Iris pigment epithelial cell (primary cell): ENCODE measurements at regions not wholly inside any gene's neighbourhood (a gene's known extent, or its start where the extent isn't known, plus 50 kb on each side); places are given as distances from the start of the nearest gene placed in this dataset.

Experiments
- DNase-seq: peaks from one replicate; pipeline ENCODE4 v3.0.0-alpha.2; 2011; ENCODE audit warnings: low read depth

DNA sequence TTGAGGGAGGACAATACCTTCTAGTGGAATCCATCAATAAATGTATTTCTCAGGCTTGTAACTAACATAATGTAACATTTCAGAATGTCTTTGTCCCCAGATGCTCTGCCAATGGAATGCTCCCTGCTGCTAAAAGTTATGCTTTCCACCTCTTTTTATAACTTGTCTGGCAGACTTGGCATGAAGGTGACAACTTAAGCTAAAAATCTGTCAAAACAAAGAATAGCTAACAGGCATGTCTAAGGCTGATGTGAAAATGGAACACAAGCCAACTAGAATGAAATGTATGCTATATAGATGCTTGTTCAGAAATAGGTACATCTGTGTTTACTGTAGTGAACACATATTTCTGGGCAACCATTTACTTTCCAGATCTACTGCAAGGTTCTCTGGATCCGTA, 467.9 kb downstream of the MRPL39 start:
- no peak for DNase-seq

- peak; percentile 14 for DNase-seq
Measured at GRCh38 chr21:25133939-25134338, 473.3 kb downstream of the MRPL39 start.

DNA sequence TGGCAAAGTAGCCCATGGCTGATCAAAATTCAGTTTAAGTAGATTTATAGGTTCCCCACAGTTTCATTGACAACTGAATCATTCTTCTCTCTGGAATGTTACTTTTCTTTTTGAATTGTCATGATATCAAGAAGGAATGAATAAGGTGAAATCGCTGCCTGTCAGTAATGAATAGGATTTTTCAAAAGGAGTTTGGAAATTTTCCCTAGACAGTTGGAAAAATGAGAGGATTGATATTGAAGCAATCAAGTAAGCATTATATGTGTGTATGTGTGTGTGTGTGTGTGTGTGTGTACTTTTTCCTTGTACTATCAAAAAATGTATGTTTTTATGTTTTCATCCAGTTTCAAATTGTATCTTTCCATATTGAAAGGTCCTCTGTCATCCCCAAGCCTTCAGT, 479.5 kb downstream of the MRPL39 start:
- no peak for DNase-seq

DNA sequence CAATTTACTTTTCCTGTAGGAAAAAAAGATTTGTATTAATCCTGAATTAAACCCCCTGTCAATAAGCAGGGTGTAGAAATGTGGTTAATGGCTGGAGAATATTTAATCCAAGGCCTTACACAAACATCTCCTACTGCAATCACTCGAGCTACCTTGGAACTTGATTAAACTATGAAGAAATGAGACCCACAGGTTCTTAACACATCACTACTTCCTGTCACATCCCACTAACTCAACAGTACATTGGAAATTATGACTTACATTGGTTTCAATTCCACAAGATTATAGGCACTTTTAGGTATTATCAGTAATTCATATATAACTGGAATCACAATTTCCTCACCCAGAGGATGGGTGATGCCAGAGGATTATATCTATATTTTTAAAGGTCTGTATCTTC, 480.3 kb downstream of the MRPL39 start:
- no peak for DNase-seq

DNA sequence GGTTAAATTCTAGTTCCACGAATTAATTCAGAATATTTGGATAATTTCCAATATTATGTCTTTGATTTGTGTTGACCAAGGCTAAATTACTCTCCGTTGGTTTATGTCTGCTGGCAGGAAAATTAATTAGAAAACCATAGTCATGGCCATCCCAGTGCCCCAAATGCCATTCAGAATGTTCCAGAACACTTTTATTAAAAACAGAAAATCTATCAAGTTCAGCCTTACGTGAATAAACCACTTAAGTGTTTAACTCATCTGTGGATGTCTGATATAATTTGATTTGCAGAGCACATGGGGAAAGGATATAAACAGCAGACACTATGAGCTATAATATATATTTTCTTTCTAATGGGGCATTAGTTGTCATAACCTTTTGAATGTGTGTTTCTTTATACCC, 480.7 kb downstream of the MRPL39 start:
- DNase-seq, result no peak

DNA sequence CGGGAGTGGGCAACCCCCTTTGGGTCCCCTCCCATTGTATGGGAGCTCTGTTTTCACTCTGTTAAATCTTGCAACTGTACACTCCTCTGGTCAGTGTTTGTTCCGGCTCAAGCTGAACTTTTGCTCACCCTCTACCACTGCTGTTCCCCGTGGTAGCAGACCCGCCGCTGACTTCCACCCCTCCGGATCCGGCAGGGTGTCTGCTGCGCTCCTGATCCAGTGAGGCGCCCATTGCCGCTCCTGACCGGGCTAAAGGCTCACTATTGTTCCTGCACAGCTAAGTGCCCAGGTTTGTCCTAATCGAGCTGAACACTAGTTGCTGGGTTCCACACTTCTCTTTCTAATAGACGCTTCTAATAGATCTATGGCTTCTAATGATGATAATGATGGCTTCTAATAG, 488.6 kb downstream of the MRPL39 start:
- DNase-seq, result no peak

- no peak for DNase-seq
Measured at GRCh38 chr21:25115021-25115420, 492.3 kb downstream of the MRPL39 start.

- DNase-seq, result peak; percentile 75
Measured at GRCh38 chr21:25107708-25108107, 499.6 kb downstream of the MRPL39 start.

DNA sequence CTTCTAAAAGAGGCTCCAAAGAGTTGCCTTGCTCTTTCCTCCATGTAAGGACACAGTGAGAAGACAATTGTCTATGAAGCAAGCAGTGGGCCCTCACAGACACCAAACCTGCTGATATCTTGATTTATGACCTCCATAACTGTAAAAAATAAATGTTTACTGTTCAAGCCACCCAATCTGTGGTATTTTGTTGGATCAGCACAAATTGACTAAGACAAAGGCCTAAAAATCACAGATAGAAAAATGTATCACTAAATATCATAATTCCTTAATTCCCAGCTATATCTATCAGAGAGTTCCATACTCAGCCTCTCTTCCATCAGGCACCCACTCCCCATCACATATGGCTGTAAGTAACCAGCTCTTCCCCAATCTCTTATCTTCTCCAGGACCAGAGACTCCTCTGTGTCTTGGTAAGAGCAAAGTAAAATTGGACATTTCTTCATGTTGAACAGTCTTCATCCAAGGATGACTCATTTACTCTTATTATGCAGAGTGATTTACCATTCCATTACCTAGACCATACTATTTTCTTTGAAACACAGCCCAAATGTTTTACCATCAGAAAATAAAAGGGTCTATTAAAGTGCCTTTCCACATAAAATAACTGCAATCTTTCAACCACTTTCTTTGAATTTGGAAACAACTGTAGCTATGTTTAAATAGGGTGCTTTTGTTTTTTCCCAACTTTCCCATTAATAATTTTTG, 503.6 kb downstream of the MRPL39 start:
- DNase-seq, result peak; percentile 4

- no peak for DNase-seq
Measured at GRCh38 chr21:25097648-25098047, 509.6 kb downstream of the MRPL39 start.

DNA sequence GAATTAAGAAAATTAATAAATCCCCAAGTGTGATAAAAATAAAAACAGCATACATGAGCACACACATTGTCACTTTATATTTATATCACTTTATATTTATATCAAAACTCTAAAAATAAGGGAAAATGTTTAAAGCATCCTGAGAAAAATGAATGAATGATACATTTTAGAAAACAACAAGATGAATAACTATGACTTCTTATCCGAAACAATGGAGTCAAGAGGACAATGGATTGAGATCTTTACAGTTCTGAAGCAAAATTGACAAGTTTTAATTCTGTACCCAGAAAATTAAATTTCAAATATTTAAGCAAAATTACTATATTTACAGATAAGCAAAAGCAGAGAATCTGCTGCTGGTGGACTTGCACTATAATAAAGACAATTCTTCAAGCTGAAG, 512.6 kb downstream of the MRPL39 start:
- no peak for DNase-seq

DNA sequence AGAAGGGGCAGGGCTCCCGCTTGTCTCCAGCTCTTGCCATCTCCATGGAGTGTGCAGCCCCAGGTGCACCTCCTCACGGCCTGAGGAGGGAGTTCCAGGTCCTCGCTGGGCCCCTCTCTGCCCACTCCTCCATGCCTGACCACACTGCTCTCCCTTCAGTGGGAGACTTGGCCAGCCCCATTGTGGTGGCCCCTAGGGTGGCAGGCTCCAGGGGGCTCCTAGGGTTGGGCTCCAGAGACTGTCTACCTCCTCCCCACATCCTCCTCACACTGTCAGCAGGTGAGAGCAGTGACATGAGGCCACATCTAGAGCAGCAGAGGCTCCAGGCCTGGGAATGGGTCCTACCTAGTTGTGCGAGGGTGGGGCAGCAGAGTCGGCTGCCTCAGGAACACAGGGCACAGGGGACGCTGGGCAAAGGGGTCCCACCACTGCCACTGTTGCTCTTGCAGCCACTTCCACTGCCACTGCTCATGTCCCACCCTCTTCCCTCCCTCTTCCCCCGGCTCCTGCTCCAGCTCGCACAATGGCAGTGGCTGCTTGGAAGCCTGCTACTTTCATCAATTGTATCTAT, 514.8 kb downstream of the MRPL39 start:
- no peak for DNase-seq

DNA sequence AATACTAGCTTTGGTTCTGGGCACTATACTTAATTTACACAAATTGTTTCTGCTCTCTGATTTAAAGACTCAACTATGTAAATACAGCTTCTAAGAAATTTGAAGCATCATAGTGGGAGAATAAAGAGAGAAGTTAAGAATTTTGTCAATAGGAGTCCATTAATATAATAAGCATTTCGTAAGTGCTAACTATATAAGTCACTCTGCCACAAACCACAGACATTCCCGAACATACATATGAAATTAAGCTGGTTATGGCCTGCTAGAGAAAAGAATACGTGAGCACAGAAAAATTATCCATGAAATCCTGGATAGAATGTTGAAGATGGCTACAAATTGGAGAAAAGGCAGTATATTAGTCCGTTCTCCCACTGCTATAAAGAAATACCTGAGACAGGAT, 526.2 kb downstream of the MRPL39 start:
- DNase-seq, result no peak

DNA sequence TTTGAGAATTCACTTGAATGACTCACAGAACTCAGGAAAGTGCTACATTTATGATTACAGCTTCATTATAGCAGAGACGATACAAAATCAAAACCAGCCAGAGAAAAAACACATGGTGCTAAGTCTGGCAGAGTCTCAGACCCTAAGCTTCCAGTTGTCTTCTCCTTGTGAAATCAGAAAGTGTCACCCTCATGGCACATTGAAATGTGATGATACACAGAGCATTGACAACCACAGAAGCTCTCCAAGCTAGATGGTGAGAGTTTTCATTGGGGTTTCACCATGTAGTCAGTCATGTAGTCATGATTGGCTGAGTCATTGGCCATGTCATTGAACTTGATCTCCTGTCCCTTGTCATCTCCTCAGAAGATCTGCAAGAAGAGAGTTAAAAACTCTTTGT, 526.6 kb downstream of the MRPL39 start:
- no peak for DNase-seq

DNA sequence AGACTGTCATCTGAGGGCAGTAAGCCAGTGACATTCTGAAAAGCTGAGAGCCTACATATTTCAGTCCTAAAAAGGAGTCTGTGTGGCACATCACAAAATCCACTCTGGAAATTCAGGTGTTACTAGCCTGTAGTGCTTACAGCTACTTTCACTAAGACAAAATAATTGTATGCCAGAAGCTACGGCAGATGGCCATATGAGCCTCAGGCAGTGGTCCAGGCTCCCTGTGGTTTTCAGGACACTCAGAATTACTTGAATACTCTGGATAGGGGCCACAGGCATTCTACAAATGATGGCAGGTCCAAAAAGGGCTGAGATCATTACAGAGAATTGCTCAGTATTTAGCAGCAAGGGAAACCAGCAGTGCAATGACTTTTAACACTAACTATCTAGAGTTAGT, 527.1 kb downstream of the MRPL39 start:
- DNase-seq, result no peak

DNA sequence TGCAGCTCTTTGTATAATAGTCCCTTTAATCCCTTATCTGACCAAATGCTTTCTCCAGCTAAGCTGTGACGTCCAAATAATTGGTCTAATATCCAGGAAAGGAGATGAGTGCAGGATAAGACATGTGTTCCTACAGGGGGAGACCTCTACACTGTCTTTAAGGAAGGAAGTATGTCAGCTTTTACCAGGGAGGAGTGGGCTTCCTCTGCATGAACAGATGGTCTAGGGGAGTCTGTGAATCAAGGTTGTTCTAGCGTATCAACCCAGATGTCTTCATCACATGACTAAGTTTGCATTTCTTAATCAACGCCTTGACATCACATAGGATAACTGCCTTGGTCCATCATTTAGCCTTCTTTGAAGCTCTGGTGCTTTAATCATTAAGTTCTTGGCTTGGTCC, 528.2 kb downstream of the MRPL39 start:
- no peak for DNase-seq

DNA sequence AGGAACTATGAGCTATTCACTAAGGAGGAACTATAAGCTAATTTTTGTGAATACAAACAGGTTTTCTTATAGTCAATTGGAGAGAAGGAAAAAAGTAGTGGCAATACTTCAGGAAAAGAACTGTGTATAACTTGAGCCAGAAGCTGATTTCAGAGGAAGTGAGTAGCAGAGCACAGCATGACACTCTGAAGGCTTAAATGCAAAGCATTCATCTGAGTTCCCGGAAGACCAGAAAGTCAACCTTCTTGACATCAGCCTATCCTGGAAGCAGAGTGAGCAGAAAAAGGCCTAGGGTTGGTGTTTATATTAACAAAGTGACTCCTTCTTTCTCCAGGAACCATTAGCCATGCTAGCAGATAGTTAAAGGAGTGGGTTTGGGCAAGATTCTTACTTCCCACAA, 545.2 kb downstream of the MRPL39 start:
- peak; percentile 1 for DNase-seq

GRCh38 chr21:25054689-25055088, 552.6 kb downstream of the MRPL39 start:
- DNase-seq, result no peak

DNA sequence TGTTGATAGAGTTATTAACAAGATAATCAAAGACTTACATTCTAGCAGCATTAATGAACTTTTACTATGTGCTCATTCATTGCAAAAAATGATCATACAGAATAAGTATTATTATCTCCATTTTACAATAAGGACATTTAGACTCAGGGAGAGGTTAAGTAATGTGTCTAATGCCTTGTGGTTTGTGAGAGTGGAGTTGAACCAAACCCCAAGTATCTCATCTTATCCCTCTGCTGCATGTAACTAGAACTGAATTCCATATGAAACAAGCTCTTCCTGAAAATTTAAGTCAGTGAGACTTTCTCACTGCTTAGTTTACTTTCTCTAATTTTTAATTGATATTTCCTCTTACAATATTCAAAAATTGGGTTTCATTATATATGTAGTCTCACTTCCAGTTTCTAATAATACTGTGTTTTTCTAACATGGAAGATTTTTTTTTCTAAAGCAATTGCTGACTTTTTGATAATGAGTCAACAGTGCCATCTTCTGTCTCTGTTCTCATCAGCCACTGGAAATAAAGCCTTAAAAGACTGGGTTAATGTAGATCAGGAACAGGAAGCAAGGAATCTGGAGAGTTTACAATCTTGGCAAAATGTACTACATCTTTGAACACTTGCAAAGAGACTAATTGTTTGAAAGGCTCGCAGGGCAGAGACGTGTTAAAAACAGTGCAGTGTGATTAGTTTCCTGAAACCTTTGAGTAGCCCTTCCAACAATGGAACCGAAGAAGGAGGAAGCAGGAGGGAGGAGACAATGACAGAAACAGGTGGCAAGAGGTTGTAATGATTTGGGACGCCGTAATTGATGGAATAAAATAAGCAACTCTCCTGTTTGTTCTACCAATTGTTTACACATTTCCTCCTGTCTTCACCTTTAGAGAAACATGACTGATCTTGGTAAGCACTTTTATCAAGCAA, 567.6 kb downstream of the MRPL39 start:
- no peak for DNase-seq

GRCh38 chr21:25036775-25037174, 570.5 kb downstream of the MRPL39 start:
- DNase-seq, result no peak

GRCh38 chr21:25031750-25032149, 575.5 kb downstream of the MRPL39 start:
- no peak for DNase-seq

- DNase-seq, result no peak
Measured at GRCh38 chr21:25029580-25029979, 577.7 kb downstream of the MRPL39 start.

- DNase-seq, result no peak
Measured at GRCh38 chr21:25025596-25025995, 581.7 kb downstream of the MRPL39 start.
